H9 (cell line): ENCODE measurements at regions not wholly inside any gene's neighbourhood (a gene's known extent, or its start where the extent isn't known, plus 50 kb on each side); places are given as distances from the start of the nearest gene placed in this dataset.

Experiments used
- DNase-seq: peaks from one replicate; pipeline ENCODE4 v3.0.0-alpha.2; 2017
- H2AFZ ChIP-seq: one replicate; pipeline ENCODE4 v1.6.1; 2013; ENCODE audit warnings: mild to moderate bottlenecking, low read length, control low read depth, moderate library complexity
- H2AK5ac ChIP-seq: 2 replicates; pipeline ENCODE4 v1.6.1; 2013; ENCODE audit warnings: low read length, control low read depth, mixed read lengths; ENCODE audit not compliant: insufficient read length
- H2BK120ac ChIP-seq: one replicate; pipeline ENCODE4 v1.6.1; 2013; ENCODE audit warnings: low read depth, mild to moderate bottlenecking, low read length, control low read depth, inconsistent platforms; ENCODE audit not compliant: poor library complexity, severe bottlenecking
- H2BK12ac ChIP-seq: 2 replicates; pipeline ENCODE4 v1.6.1; 2013; ENCODE audit warnings: low read length, control low read depth, mixed read lengths, low read depth; ENCODE audit not compliant: insufficient read length
- H2BK15ac ChIP-seq: 2 replicates; pipeline ENCODE4 v1.6.1; 2013; ENCODE audit warnings: low read depth, low read length, control low read depth
- H2BK20ac ChIP-seq: one replicate; pipeline ENCODE4 v1.6.1; 2013; ENCODE audit warnings: low read depth, mild to moderate bottlenecking, low read length, control low read depth, inconsistent platforms; ENCODE audit not compliant: poor library complexity, severe bottlenecking
- H2BK5ac ChIP-seq: 2 replicates; pipeline ENCODE4 v1.6.1; 2013; ENCODE audit warnings: low read length, control low read depth, mixed read lengths; ENCODE audit not compliant: insufficient read length
- H3K14ac ChIP-seq: 2 replicates; pipeline ENCODE4 v1.6.1; 2013; ENCODE audit warnings: low read length, control low read depth; ENCODE audit not compliant: insufficient read depth
- H3K18ac ChIP-seq: 2 replicates; pipeline ENCODE4 v1.6.1; 2013; ENCODE audit warnings: low read depth, mild to moderate bottlenecking, mixed read lengths, low read length, control low read depth; ENCODE audit not compliant: insufficient read length
- H3K23ac ChIP-seq: 2 replicates; pipeline ENCODE4 v1.6.1; 2013; ENCODE audit warnings: low read length, control low read depth, mixed read lengths, low read depth; ENCODE audit not compliant: insufficient read length
- H3K23me2 ChIP-seq: 2 replicates; pipeline ENCODE4 v1.6.1; 2013; ENCODE audit warnings: low read depth, mild to moderate bottlenecking, mixed read lengths, low read length, control low read depth; ENCODE audit not compliant: insufficient read length, poor library complexity, severe bottlenecking
- H3K27ac ChIP-seq: 2 replicates; pipeline ENCODE4 v1.5.1; 2013; ENCODE audit warnings: low read length, control low read depth, mixed read lengths, low read depth; ENCODE audit not compliant: insufficient read length
- H3K27me3 ChIP-seq: 2 replicates; pipeline ENCODE4 v1.6.1; 2013; ENCODE audit warnings: low read length, control low read depth, inconsistent platforms; ENCODE audit not compliant: insufficient read depth
- H3K4ac ChIP-seq: 2 replicates; pipeline ENCODE4 v1.6.1; 2013; ENCODE audit warnings: low read depth, mild to moderate bottlenecking, control low read depth, inconsistent platforms, low read length, moderate library complexity
- H3K4me1 ChIP-seq: 2 replicates; pipeline ENCODE4 v1.6.1; 2013; ENCODE audit warnings: low read length, control low read depth, inconsistent platforms; ENCODE audit not compliant: insufficient read depth
- H3K4me2 ChIP-seq: 2 replicates; pipeline ENCODE4 v1.6.1; 2013; ENCODE audit warnings: low read length, control low read depth, mixed read lengths; ENCODE audit not compliant: insufficient read length, insufficient read depth
- H3K56ac ChIP-seq: 2 replicates; pipeline ENCODE4 v1.6.1; 2013; ENCODE audit warnings: low read depth, mild to moderate bottlenecking, mixed read lengths, low read length, control low read depth; ENCODE audit not compliant: insufficient read length
- H3K79me1 ChIP-seq: 2 replicates; pipeline ENCODE4 v1.6.1; 2013; ENCODE audit warnings: low read depth, mild to moderate bottlenecking, moderate library complexity, low read length, control low read depth, inconsistent platforms; ENCODE audit not compliant: insufficient read depth, poor library complexity, severe bottlenecking
- H3K79me2 ChIP-seq: 2 replicates; pipeline ENCODE4 v1.6.1; 2013; ENCODE audit warnings: low read length, control low read depth, inconsistent platforms; ENCODE audit not compliant: insufficient read depth
- H3K9ac ChIP-seq: 2 replicates; pipeline ENCODE4 v1.6.1; 2013; ENCODE audit warnings: low read length, control low read depth, mixed read lengths; ENCODE audit not compliant: insufficient read length; ENCODE audit errors: extremely low read depth
- H3K9me3 ChIP-seq: one replicate; pipeline ENCODE4 v1.6.1; 2013; ENCODE audit warnings: low read depth, low read length, inconsistent platforms; ENCODE audit not compliant: control insufficient read depth
- H3T11ph ChIP-seq: one replicate; pipeline ENCODE4 v1.6.1; 2013; ENCODE audit warnings: mild to moderate bottlenecking, low read length, control low read depth, inconsistent platforms
- H4K20me1 ChIP-seq: one replicate; pipeline ENCODE4 v1.6.1; 2013; ENCODE audit not compliant: control insufficient read depth, insufficient read length, insufficient read depth
- H4K5ac ChIP-seq: 2 replicates; pipeline ENCODE4 v1.6.1; 2013; ENCODE audit warnings: low read depth, mild to moderate bottlenecking, mixed read lengths, low read length, control low read depth; ENCODE audit not compliant: insufficient read length
- H4K8ac ChIP-seq: replicated peaks from 2 replicates; pipeline ENCODE4 v1.6.1; 2013; ENCODE audit warnings: low read length, control low read depth, mixed read lengths, low read depth; ENCODE audit not compliant: insufficient read length
- H4K91ac ChIP-seq: 2 replicates; pipeline ENCODE4 v1.6.1; 2013; ENCODE audit warnings: low read depth, mild to moderate bottlenecking, moderate library complexity, mixed read lengths, low read length, control low read depth; ENCODE audit not compliant: insufficient read length
- H3K27ac Mint-ChIP-seq, 3 experiments: 2 replicates in 2 of 3; 3 replicates in 1 of 3; pipeline ENCODE4 v1.8.0; 2020 to 2021; ENCODE audit warnings: mixed read lengths in 3 of 3, mild to moderate bottlenecking in 1 of 3, moderate library complexity in 1 of 3
- H3K27me3 Mint-ChIP-seq: 2 replicates; pipeline ENCODE4 v1.8.0; 2021; ENCODE audit warnings: low read depth, mild to moderate bottlenecking, moderate library complexity, mixed read lengths
- H3K36me3 Mint-ChIP-seq, 3 experiments: 2 replicates in 2 of 3; 3 replicates in 1 of 3; pipeline ENCODE4 v1.8.0; 2020 to 2021; ENCODE audit warnings: low read depth in 3 of 3, mixed read lengths in 3 of 3; ENCODE audit not compliant: insufficient read depth in 1 of 3
- H3K4me1 Mint-ChIP-seq, 2 experiments: 2 replicates each; pipeline ENCODE4 v1.8.0; 2020; ENCODE audit warnings: mixed read lengths in 2 of 2
- H3K4me3 Mint-ChIP-seq, 2 experiments: 2 replicates in 1 of 2; 3 replicates in 1 of 2; pipeline ENCODE4 v1.8.0; 2020 to 2021; ENCODE audit warnings: mild to moderate bottlenecking in 2 of 2, mixed read lengths in 2 of 2, moderate library complexity in 1 of 2
- H3K9me3 Mint-ChIP-seq, 2 experiments: 2 replicates in 1 of 2; 3 replicates in 1 of 2; pipeline ENCODE4 v1.8.0; 2020; ENCODE audit warnings: mild to moderate bottlenecking in 2 of 2, mixed read lengths in 2 of 2, moderate library complexity in 1 of 2
- CTCF ChIP-seq: fragments of 200-600 bp; sonication (generic); conservative IDR thresholded peaks from 3 replicates; pipeline ENCODE4 v1.8.0; 2021; ENCODE audit warnings: antibody characterized with exemption, mild to moderate bottlenecking
- WGBS: extraction: QIAGEN DNeasy Blood & Tissue Kit; methylation state at CpG from one replicate; pipeline ENCODE4 v1.1.7; 2013; ENCODE audit warnings: missing lambda C conversion rate, low lambda C conversion rate, mixed read lengths; ENCODE audit not compliant: insufficient read length; ENCODE audit errors: extremely low coverage; 5-methylcytosine and 5-hydroxymethylcytosine counted together

GRCh38 chr3:13189639-13190377 lies 116.6 kb upstream of the IQSEC1 start:
- no peak overlapping the region for H3K4me2 ChIP-seq
- no peak for DNase-seq
- H3K79me2 ChIP-seq, result no peaks in the 10 kb centered on the region
- no peak overlapping the region for H3K18ac ChIP-seq
- H2AK5ac ChIP-seq, result no peak overlapping the region
- no peak overlapping the region for H2AFZ ChIP-seq
- H2BK5ac ChIP-seq, result no peak overlapping the region
- no peaks in the 10 kb centered on the region; the same call in none of the 2 replicates for H3K27me3 Mint-ChIP-seq
- no peak overlapping the region for H3K56ac ChIP-seq
- H3K27ac Mint-ChIP-seq, result peak overlapping the region; percentile 29 to 81 (median 80); a peak in 4 of 7 replicates
- H3K4me1 Mint-ChIP-seq, result peaks cover 3 to 7% of the 10 kb centered on the region in 2 experiments; a peak in 3 of 4 replicates
- H3K4ac ChIP-seq, result no peak overlapping the region
- no peaks in the 10 kb centered on the region for H3K27me3 ChIP-seq
- H3K23ac ChIP-seq, result no peak overlapping the region
- no peaks in the 10 kb centered on the region for H3K9me3 ChIP-seq
- H4K8ac ChIP-seq, result no peak overlapping the region
- H2BK12ac ChIP-seq, result no peak overlapping the region
- no CpG with 5 or more reads among the region's 11 CpGs for WGBS
- H2BK20ac ChIP-seq, result no peak overlapping the region
- H4K5ac ChIP-seq, result no peak overlapping the region
- no peak overlapping the region for H3T11ph ChIP-seq
- no peaks in the 10 kb centered on the region for H3K23me2 ChIP-seq
- H3K36me3 Mint-ChIP-seq, result no peaks in the 10 kb centered on the region
- no peak overlapping the region for H3K9ac ChIP-seq
- H4K91ac ChIP-seq, result no peak overlapping the region
- H4K20me1 ChIP-seq, result no peaks in the 10 kb centered on the region
- no peak for TF ChIP-seq CTCF
- no peaks in the 10 kb centered on the region; the same call in 1 of the 2 replicates for H3K4me1 ChIP-seq
- H3K9me3 Mint-ChIP-seq, result peaks cover 2 to 3% of the 10 kb centered on the region in 2 experiments; a peak in 4 of 5 replicates
- no peak overlapping the region for H2BK15ac ChIP-seq
- no peaks in the 10 kb centered on the region for H3K79me1 ChIP-seq
- H3K27ac ChIP-seq, result no peak overlapping the region
- no peak overlapping the region for H3K4me3 Mint-ChIP-seq
- no peak overlapping the region; the same call in 1 of the 2 replicates for H3K14ac ChIP-seq
- no peak overlapping the region for H2BK120ac ChIP-seq
